HepG2 (cell line): ENCODE measurements at regions not wholly inside any gene's neighbourhood (a gene's known extent, or its start where the extent isn't known, plus 50 kb on each side); places are given as distances from the start of the nearest gene placed in this dataset.

Experiments
- ATAC-seq: fragments of 200-7000 bp; cut with Tn5 transposase; 3 replicates; pipeline ENCODE4 v1.9.1; 2020; ENCODE audit warnings: mild to moderate bottlenecking, moderate library complexity
- BruUV-seq: library from RNA; stranded (reverse); fragments of 400-500 nt; replicated peaks from 2 replicates; lab custom pipeline; 2021; lab: Mats Ljungman, UMichigan
- CTCF ChIA-PET: fragments of 300-600 bp; formaldehyde crosslinking; extraction: SDS; loops from one replicate; lab custom pipeline; 2021; ENCODE audit warnings: low total read pairs, inconsistent platforms, low intra/inter-chr PET ratio; lab: Yijun Ruan, JAX
- POLR2A ChIA-PET: fragments of 350-600 bp; sonication (Branson Sonifier 250); formaldehyde crosslinking; loops from one replicate; lab custom pipeline; 2020; ENCODE audit warnings: antibody characterized with exemption, inconsistent platforms; lab: Yijun Ruan, JAX
- DNase-seq: peaks from one replicate; pipeline ENCODE4 v3.0.0-alpha.2; 2015; ENCODE audit warnings: low spot score
- FAIRE-seq: peaks from 3 replicates; lab custom pipeline; 2011; peaks lifted over from hg19 to GRCh38; lab: Jason Lieb, UNC
- H2AFZ ChIP-seq: one replicate; pipeline ENCODE4 v1.6.1; 2011; ENCODE audit warnings: low read length, inconsistent platforms
- H3K27ac ChIP-seq: fragments of 300-600 bp; 3 replicates; pipeline ENCODE4 v1.8.0; 2011; ENCODE audit warnings: mixed run types, mild to moderate bottlenecking, mixed read lengths, low read length, inconsistent platforms; ENCODE audit not compliant: insufficient read depth; ENCODE audit errors: extremely low read length
- H3K27me3 ChIP-seq, 2 experiments: fragments of 200-600 bp in 1 of 2; 2 replicates in 1 of 2; 3 replicates in 1 of 2; pipeline versions ENCODE4 v1.6.0 to v1.8.0; 2011; ENCODE audit warnings: low read length in 2 of 2, mild to moderate bottlenecking in 2 of 2, moderate library complexity in 2 of 2, inconsistent platforms in 1 of 2; ENCODE audit not compliant: insufficient read depth in 2 of 2, control insufficient read depth in 1 of 2
- H3K36me3 ChIP-seq, 2 experiments: fragments of 200-600 bp in 1 of 2; replicated peaks in 1 of 2; 2 replicates in 1 of 2; 3 replicates in 1 of 2; pipeline versions ENCODE4 v1.5.1 to v1.8.0; 2011; ENCODE audit warnings: low read length in 2 of 2, inconsistent platforms in 1 of 2; ENCODE audit not compliant: insufficient read depth in 2 of 2, control insufficient read depth in 1 of 2
- H3K4me1 ChIP-seq: 2 replicates; pipeline ENCODE4 v1.5.1; 2012; ENCODE audit warnings: low read length, inconsistent platforms; ENCODE audit not compliant: insufficient read depth
- H3K4me2 ChIP-seq: 2 replicates; pipeline ENCODE4 v1.6.0; 2011; ENCODE audit warnings: low read depth, low read length, inconsistent platforms
- H3K4me3 ChIP-seq, 3 experiments: fragments of 200-600 bp in 1 of 3; sonication (generic), shearing (Covaris generic) in 1 of 3; replicated peaks in 1 of 3; 2 replicates each; pipeline ENCODE4 v1.5.1; 2011 to 2016; ENCODE audit warnings: low read length in 3 of 3, inconsistent platforms in 2 of 3, low read depth in 2 of 3, mild to moderate bottlenecking in 2 of 3, control low read depth in 1 of 3, mixed read lengths in 1 of 3; ENCODE audit not compliant: insufficient read depth in 1 of 3
- H3K79me2 ChIP-seq: one replicate; pipeline ENCODE4 v1.6.1; 2011; ENCODE audit warnings: low read length, inconsistent platforms; ENCODE audit not compliant: insufficient read depth
- H3K9ac ChIP-seq: 2 replicates; pipeline ENCODE4 v1.6.0; 2011; ENCODE audit warnings: mild to moderate bottlenecking, low read depth, low read length, inconsistent platforms; ENCODE audit not compliant: insufficient read depth
- H3K9me3 ChIP-seq: 2 replicates; pipeline ENCODE4 v1.5.1; 2012; ENCODE audit warnings: mild to moderate bottlenecking, low read length
- H4K20me1 ChIP-seq: 2 replicates; pipeline ENCODE4 v1.6.0; 2011; ENCODE audit warnings: inconsistent platforms, mild to moderate bottlenecking, low read length, moderate library complexity; ENCODE audit not compliant: insufficient read depth
- HOXA5 ChIP-seq: sonication (generic); formaldehyde crosslinking; IDR thresholded peaks from 2 replicates; pipeline ENCODE4 v1.4.0; 2020; ENCODE audit warnings: missing genetic modification reagents
- MBNL3 ChIP-seq: fragments of 250-450 bp; sonication (Bioruptor Pico); conservative IDR thresholded peaks from 2 replicates; pipeline ENCODE4 v1.8.0; 2022; ENCODE audit warnings: mild to moderate bottlenecking, inconsistent platforms
- SETDB1 ChIP-seq: sonication (generic); formaldehyde crosslinking; IDR thresholded peaks from 2 replicates; pipeline ENCODE4 v1.5.1; 2020; ENCODE audit warnings: missing genetic modification reagents, mild to moderate bottlenecking, borderline replicate concordance
- TCF7 ChIP-seq: sonication (generic); IDR thresholded peaks from 2 replicates; pipeline ENCODE4 v1.6.1; 2016; ENCODE audit warnings: antibody characterized with exemption, low read depth
- TOE1 ChIP-seq: sonication (generic); formaldehyde crosslinking; IDR thresholded peaks from 2 replicates; pipeline ENCODE4 v1.4.0; 2020; ENCODE audit warnings: mild to moderate bottlenecking, missing genetic modification reagents
- ZNF207 ChIP-seq: fragments of 450-650 bp; IDR thresholded peaks from 2 replicates; pipeline ENCODE4 v1.6.1; 2016; ENCODE audit warnings: antibody characterized with exemption, borderline replicate concordance
- ZNF598 ChIP-seq: sonication (generic); formaldehyde crosslinking; IDR thresholded peaks from 2 replicates; pipeline ENCODE4 v1.5.1; 2020; ENCODE audit warnings: mild to moderate bottlenecking, missing genetic modification reagents, borderline replicate concordance
- ZNF724P ChIP-seq: sonication (generic); formaldehyde crosslinking; IDR thresholded peaks from 2 replicates; pipeline ENCODE4 v1.8.0; 2022; ENCODE audit warnings: missing genetic modification reagents, borderline replicate concordance
- ZSCAN21 ChIP-seq: sonication (generic); formaldehyde crosslinking; IDR thresholded peaks from 2 replicates; pipeline ENCODE4 v1.8.0; 2022; ENCODE audit warnings: mild to moderate bottlenecking, missing genetic modification reagents, moderate library complexity, borderline replicate concordance
- WGBS: methylation state at CpG from one replicate; pipeline ENCODE4 v1.1.6; 2017; ENCODE audit warnings: low lambda C conversion rate; 5-methylcytosine and 5-hydroxymethylcytosine counted together
- in situ Hi-C: cut with HindIII; loops from 2 replicates; pipeline ENCODE4 v1.10.0; 2017; ENCODE audit warnings: low pct_unique_long_range_greater_than_20kb; ENCODE audit not compliant: extremely low pct_ligation_motif_present
- intact Hi-C: fragments of 100-400 bp; cut with micrococcal nuclease; formaldehyde crosslinking; loops from one replicate; pipeline ENCODE4 v1.10.0; 2022; ENCODE audit not compliant: unreplicated experiment
- TF ChIP-seq, protein P1 (sequence below): sonication (generic); formaldehyde crosslinking; IDR thresholded peaks from 2 replicates; pipeline ENCODE4 v1.4.0; 2020; ENCODE audit warnings: missing genetic modification reagents
- TF ChIP-seq, protein P2 (sequence below): sonication (generic); formaldehyde crosslinking; IDR thresholded peaks from 2 replicates; pipeline ENCODE4 v1.5.0; 2020; ENCODE audit warnings: mild to moderate bottlenecking, missing genetic modification reagents
- TF ChIP-seq, protein P3 (sequence below): sonication (generic); formaldehyde crosslinking; IDR thresholded peaks from 2 replicates; pipeline ENCODE4 v1.8.0; 2022; ENCODE audit warnings: missing genetic modification reagents, mild to moderate bottlenecking, borderline replicate concordance
- TF ChIP-seq, protein P4 (sequence below): sonication (generic); formaldehyde crosslinking; IDR thresholded peaks from 2 replicates; pipeline ENCODE4 v1.5.0; 2020; ENCODE audit warnings: missing genetic modification reagents

DNA sequence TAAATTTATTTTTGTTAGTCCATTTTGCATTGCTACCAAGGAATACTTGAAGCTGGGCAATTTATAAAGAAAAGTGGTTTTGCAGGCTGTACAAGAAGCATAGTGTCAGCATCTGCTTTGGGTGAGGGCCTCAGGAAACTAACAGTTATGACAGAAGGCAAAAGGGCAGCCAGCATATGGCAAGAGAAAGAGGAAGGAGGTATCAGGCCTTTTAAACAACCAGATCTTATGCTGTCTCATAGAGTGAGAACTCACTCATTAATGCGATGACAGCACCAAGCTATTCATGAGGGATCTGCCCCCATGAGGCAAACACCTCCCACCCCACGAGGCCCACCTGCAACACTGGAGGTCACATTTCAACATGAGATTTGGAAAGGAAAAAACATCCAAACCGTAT is 898.4 kb downstream of the KCNT2 start:
- H3K79me2 ChIP-seq: no peaks in the 10 kb centered on the region
- intact Hi-C loops: no loop called here
- ChIA-PET POLR2A (no interaction called here), CTCF (no interaction called here)
- H3K9ac ChIP-seq: no peak overlapping the region
- no peak overlapping the region for H3K4me3 ChIP-seq
- no peak overlapping the region for H2AFZ ChIP-seq
- in situ Hi-C loops: no loop called here
- DNase-seq: no peak
- H3K36me3 ChIP-seq: no peaks in the 10 kb centered on the region
- H4K20me1 ChIP-seq: no peaks in the 10 kb centered on the region
- H3K4me2 ChIP-seq: no peak overlapping the region
- no peaks in the 10 kb centered on the region for H3K27me3 ChIP-seq
- H3K9me3 ChIP-seq: no peaks in the 10 kb centered on the region
- H3K4me1 ChIP-seq: no peaks in the 10 kb centered on the region
- no peak for ATAC-seq
- FAIRE-seq: no peak
- WGBS: 0% methylated on average over 3 of the region's 3 CpGs
- TF ChIP-seq ZNF598 (no peak), HOXA5 (CRISPR knock-in tag) (no peak), SETDB1 (CRISPR knock-in tag) (no peak), MBNL3 (no peak), TOE1 (no peak), ZSCAN21 (CRISPR knock-in tag) (no peak), ZNF207 (no peak), TCF7 (no peak), ZNF724P (CRISPR knock-in tag) (no peak)
- TF ChIP-seq, protein P1, sequence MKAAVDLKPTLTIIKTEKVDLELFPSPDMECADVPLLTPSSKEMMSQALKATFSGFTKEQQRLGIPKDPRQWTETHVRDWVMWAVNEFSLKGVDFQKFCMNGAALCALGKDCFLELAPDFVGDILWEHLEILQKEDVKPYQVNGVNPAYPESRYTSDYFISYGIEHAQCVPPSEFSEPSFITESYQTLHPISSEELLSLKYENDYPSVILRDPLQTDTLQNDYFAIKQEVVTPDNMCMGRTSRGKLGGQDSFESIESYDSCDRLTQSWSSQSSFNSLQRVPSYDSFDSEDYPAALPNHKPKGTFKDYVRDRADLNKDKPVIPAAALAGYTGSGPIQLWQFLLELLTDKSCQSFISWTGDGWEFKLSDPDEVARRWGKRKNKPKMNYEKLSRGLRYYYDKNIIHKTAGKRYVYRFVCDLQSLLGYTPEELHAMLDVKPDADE (CRISPR knock-in tag): no peak
- TF ChIP-seq, protein P2, sequence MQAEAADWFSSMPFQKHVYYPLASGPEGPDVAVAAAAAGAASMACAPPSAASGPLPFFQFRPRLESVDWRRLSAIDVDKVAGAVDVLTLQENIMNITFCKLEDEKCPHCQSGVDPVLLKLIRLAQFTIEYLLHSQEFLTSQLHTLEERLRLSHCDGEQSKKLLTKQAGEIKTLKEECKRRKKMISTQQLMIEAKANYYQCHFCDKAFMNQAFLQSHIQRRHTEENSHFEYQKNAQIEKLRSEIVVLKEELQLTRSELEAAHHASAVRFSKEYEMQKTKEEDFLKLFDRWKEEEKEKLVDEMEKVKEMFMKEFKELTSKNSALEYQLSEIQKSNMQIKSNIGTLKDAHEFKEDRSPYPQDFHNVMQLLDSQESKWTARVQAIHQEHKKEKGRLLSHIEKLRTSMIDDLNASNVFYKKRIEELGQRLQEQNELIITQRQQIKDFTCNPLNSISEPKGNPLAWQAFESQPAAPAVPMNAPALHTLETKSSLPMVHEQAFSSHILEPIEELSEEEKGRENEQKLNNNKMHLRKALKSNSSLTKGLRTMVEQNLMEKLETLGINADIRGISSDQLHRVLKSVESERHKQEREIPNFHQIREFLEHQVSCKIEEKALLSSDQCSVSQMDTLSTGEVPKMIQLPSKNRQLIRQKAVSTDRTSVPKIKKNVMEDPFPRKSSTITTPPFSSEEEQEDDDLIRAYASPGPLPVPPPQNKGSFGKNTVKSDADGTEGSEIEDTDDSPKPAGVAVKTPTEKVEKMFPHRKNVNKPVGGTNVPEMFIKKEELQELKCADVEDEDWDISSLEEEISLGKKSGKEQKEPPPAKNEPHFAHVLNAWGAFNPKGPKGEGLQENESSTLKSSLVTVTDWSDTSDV (CRISPR knock-in tag): no peak
- TF ChIP-seq, protein P3, sequence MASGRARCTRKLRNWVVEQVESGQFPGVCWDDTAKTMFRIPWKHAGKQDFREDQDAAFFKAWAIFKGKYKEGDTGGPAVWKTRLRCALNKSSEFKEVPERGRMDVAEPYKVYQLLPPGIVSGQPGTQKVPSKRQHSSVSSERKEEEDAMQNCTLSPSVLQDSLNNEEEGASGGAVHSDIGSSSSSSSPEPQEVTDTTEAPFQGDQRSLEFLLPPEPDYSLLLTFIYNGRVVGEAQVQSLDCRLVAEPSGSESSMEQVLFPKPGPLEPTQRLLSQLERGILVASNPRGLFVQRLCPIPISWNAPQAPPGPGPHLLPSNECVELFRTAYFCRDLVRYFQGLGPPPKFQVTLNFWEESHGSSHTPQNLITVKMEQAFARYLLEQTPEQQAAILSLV (CRISPR knock-in tag): no peak
- TF ChIP-seq, protein P4, sequence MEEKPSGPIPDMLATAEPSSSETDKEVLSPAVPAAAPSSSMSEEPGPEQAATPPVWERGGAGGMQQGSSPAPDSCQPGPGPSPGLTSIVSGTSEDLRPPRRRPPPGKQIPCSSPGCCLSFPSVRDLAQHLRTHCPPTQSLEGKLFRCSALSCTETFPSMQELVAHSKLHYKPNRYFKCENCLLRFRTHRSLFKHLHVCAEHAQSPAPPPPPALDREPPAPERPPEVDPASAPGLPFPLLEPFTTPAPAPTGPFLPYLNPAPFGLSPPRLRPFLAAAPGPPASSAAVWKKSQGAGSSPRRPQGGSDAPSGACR (CRISPR knock-in tag): no peak
- no peak overlapping the region for H3K27ac ChIP-seq
- BruUV-seq: no TSS peak
